ENCODE measurements at regions not wholly inside any gene's neighbourhood (a gene's known extent, or its start where the extent isn't known, plus 50 kb on each side); places are given as distances from the start of the nearest gene placed in this dataset.

- Histone ChIP-seq H3K27ac (ENCODE audit: extremely low read depth, low read depth, low read length) (no peak overlapping the region), H3K36me3 (ENCODE audit: control insufficient read depth in 2 of 2, insufficient read depth in 1 of 2, low read length in 2 of 2) (no peaks in the 10 kb centered on the region), H3K9me3 (ENCODE audit: control insufficient read depth, insufficient read depth, low read depth, low read length) (no peaks in the 10 kb centered on the region), H3K4me3 (ENCODE audit: low read depth, low read length) (no peak overlapping the region), H3K4me1 (ENCODE audit: control insufficient read depth, insufficient read depth, low read length) (no peaks in the 10 kb centered on the region)
- ChIA-PET CTCF (interaction anchor here (0.7 kb wide), 1 partner anchor 237 kb away, joined by 3 read pairs; no protein-coding TSS in a partner anchor), POLR2A (no interaction called here)
- TF ChIP-seq OSR2 (tag by site-specific recombination; IDR thresholded peaks at IDR 0.05) (no peak), KLF7 (tag by site-specific recombination; IDR thresholded peaks at IDR 0.05; ENCODE audit: borderline replicate concordance) (no peak), ZNF629 (tag by site-specific recombination; IDR thresholded peaks at IDR 0.05) (no peak), MYNN (tag by site-specific recombination; IDR thresholded peaks at IDR 0.05; ENCODE audit: borderline replicate concordance) (no peak), ZBTB44 (tag by site-specific recombination; IDR thresholded peaks at IDR 0.05) (no peak), ZNF311 (tag by site-specific recombination; IDR thresholded peaks at IDR 0.05; ENCODE audit: borderline replicate concordance) (no peak), ZNF174 (tag by site-specific recombination; IDR thresholded peaks at IDR 0.05) (no peak), ZNF18 (tag by site-specific recombination; IDR thresholded peaks at IDR 0.05) (no peak), ZSCAN4 (tag by site-specific recombination; IDR thresholded peaks at IDR 0.05) (no peak), HIC1 (tag by site-specific recombination; IDR thresholded peaks at IDR 0.05) (no peak), ZNF155 (tag by site-specific recombination; IDR thresholded peaks at IDR 0.05) (no peak), RBAK (tag by site-specific recombination; IDR thresholded peaks at IDR 0.05) (no peak), ZSCAN18 (tag by site-specific recombination; IDR thresholded peaks at IDR 0.05) (no peak), ZNF169 (tag by site-specific recombination; IDR thresholded peaks at IDR 0.05) (no peak), MZF1 (tag by site-specific recombination; IDR thresholded peaks at IDR 0.05; ENCODE audit: borderline replicate concordance) (no peak), ZNF704 (tag by site-specific recombination; IDR thresholded peaks at IDR 0.05) (no peak), ZNF548 (tag by site-specific recombination; IDR thresholded peaks at IDR 0.05) (no peak)
Measured at GRCh38 chr5:4544049-4544670, 596.0 kb upstream of the ADAMTS16 start.
